DMS53 (cell line): ENCODE measurements at regions not wholly inside any gene's neighbourhood (a gene's known extent, or its start where the extent isn't known, plus 50 kb on each side); places are given as distances from the start of the nearest gene placed in this dataset.
A peak's percentile ranks its signal among the peaks of the same experiment; 100 is the strongest.

Experiments used
- DNase-seq: peaks from one replicate; lab custom pipeline; 2025; lab: John Stamatoyannopoulos, UW

- DNase-seq = no peak
These were observed 1086.0 kb downstream of the SORCS3 start for GRCh38 chr10:105727131-105727530.

- DNase-seq = no peak
These were observed 1085.1 kb downstream of the SORCS3 start for GRCh38 chr10:105726149-105726548.

GRCh38 chr10:105725007-105725406 lies 1083.9 kb downstream of the SORCS3 start:
- DNase-seq = no peak

- no peak for DNase-seq
These were observed 1077.3 kb downstream of the SORCS3 start for GRCh38 chr10:105718207-105718995.

GRCh38 chr10:105714728-105715127 lies 1073.6 kb downstream of the SORCS3 start:
- no peak for DNase-seq

- DNase-seq = no peak
These were observed 1066.5 kb downstream of the SORCS3 start for GRCh38 chr10:105707603-105708002.

GRCh38 chr10:105706281-105707026 lies 1065.4 kb downstream of the SORCS3 start:
- DNase-seq = peak; percentile 33

- no peak for DNase-seq
These were observed 1061.1 kb downstream of the SORCS3 start for GRCh38 chr10:105702211-105702610.

GRCh38 chr10:105700218-105700617 lies 1059.1 kb downstream of the SORCS3 start:
- DNase-seq = no peak

- DNase-seq = no peak
These were observed 1058.4 kb downstream of the SORCS3 start for GRCh38 chr10:105699504-105699903.

- no peak for DNase-seq
These were observed 1057.5 kb downstream of the SORCS3 start for GRCh38 chr10:105698592-105698991.

- no peak for DNase-seq
These were observed 1056.2 kb downstream of the SORCS3 start for GRCh38 chr10:105697290-105697780.

- DNase-seq = peak; percentile 20
These were observed 1050.7 kb downstream of the SORCS3 start for GRCh38 chr10:105691811-105692210.

GRCh38 chr10:105682911-105683310 lies 1041.8 kb downstream of the SORCS3 start:
- no peak for DNase-seq

GRCh38 chr10:105681051-105681450 lies 1040.0 kb downstream of the SORCS3 start:
- DNase-seq = no peak

- no peak for DNase-seq
These were observed 1038.7 kb downstream of the SORCS3 start for GRCh38 chr10:105679781-105680180.

- DNase-seq = no peak
These were observed 1034.2 kb downstream of the SORCS3 start for GRCh38 chr10:105675333-105675732.

GRCh38 chr10:105674448-105674847 lies 1033.4 kb downstream of the SORCS3 start:
- no peak for DNase-seq

- DNase-seq = no peak
These were observed 1017.6 kb downstream of the SORCS3 start for GRCh38 chr10:105658696-105659095.

- DNase-seq = no peak
These were observed 1015.8 kb downstream of the SORCS3 start for GRCh38 chr10:105656856-105657255.

- no peak for DNase-seq
These were observed 1009.2 kb downstream of the SORCS3 start for GRCh38 chr10:105650306-105650705.

GRCh38 chr10:105647354-105647753 lies 1006.3 kb downstream of the SORCS3 start:
- DNase-seq = no peak

- no peak for DNase-seq
These were observed 1003.9 kb downstream of the SORCS3 start for GRCh38 chr10:105644978-105645377.
